ENCODE measurements at regions not wholly inside any gene's neighbourhood (a gene's known extent, or its start where the extent isn't known, plus 50 kb on each side); places are given as distances from the start of the nearest gene placed in this dataset.

DNA sequence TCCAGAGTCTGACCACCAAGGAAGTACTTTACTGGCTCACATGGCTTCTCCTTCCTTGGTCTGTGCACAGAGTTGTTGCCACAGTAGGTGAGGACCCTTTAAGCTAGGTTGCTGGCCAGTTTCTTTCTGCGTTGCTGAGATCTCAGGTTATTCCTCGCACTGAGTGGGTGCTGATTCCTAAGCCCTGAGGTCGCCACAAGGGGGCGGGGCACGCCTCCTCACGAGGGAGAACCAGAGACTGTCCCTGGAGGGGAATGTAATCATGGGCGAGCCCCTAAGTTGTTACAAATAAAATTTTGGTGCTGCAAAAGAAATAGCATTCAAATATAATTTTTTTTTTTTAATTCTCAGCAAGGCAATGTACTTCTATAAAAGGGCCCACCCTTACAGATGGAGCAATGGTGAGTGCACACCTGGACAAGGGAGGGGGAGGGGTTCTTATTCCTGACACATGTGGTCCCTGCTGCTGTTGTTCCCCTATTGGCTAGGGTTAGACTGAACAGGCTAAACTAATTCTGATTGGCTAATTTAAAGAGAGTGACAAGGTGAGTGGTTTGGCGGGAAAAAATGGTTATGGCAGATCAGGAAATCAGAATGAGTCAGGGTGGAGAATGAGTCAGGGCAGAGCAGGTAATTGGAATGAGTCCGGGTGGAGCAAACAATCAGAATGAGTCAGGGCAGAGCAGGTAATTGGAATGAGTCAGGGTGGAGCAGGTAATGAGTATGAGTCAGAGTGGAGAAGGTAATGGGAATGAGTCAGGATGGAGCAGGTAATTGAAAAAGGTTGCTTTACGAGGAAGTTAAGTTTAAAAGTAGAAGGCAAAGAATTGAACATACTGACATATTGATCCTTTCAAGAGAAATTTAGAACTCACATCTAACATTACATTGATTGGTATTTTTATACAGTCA lies 107.5 kb downstream of the VSIG4 start:
- TF ChIP-seq, protein P1, sequence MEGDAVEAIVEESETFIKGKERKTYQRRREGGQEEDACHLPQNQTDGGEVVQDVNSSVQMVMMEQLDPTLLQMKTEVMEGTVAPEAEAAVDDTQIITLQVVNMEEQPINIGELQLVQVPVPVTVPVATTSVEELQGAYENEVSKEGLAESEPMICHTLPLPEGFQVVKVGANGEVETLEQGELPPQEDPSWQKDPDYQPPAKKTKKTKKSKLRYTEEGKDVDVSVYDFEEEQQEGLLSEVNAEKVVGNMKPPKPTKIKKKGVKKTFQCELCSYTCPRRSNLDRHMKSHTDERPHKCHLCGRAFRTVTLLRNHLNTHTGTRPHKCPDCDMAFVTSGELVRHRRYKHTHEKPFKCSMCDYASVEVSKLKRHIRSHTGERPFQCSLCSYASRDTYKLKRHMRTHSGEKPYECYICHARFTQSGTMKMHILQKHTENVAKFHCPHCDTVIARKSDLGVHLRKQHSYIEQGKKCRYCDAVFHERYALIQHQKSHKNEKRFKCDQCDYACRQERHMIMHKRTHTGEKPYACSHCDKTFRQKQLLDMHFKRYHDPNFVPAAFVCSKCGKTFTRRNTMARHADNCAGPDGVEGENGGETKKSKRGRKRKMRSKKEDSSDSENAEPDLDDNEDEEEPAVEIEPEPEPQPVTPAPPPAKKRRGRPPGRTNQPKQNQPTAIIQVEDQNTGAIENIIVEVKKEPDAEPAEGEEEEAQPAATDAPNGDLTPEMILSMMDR (IDR thresholded peaks at IDR 0.05; ENCODE audit: low read depth, low read length): peak; percentile 66
- no peak for TF ChIP-seq EZH2phosphoT487 (IDR thresholded peaks at IDR 0.05; ENCODE audit: low read depth)
